ENCODE measurements at regions not wholly inside any gene's neighbourhood (a gene's known extent, or its start where the extent isn't known, plus 50 kb on each side); places are given as distances from the start of the nearest gene placed in this dataset.

GRCh38 chr11:128029219-128029722, 558.1 kb downstream of the ETS1 start:
- H3K9me2 ChIP-seq (ENCODE audit: insufficient read depth, low read length), result no peaks in the 10 kb centered on the region
- H4K20me1 ChIP-seq (ENCODE audit: insufficient read depth, low read length), result no peaks in the 10 kb centered on the region
- no peak for TF ChIP-seq EZH2phosphoT487 (IDR thresholded peaks at IDR 0.05; ENCODE audit: borderline replicate concordance, low read depth, low read length)
- no peak for TF ChIP-seq CTCF (conservative IDR thresholded peaks at IDR 0.05; ENCODE audit: low read length)
- H3K79me2 ChIP-seq (ENCODE audit: insufficient read depth, low read depth, low read length), result no peaks in the 10 kb centered on the region
- ChIA-PET CTCF (ENCODE audit: unreplicated experiment) (interaction anchor here (0.7 kb wide), 1 partner anchor 11 kb away, joined by 3 read pairs; no protein-coding TSS in a partner anchor), POLR2A (interaction anchor here (0.7 kb wide), 1 partner anchor 133 kb away, joined by 3 read pairs; no protein-coding TSS in a partner anchor)
- DNase-seq (ENCODE audit: low spot score), result no peak
- no TSS peak for BruUV-seq (replicated peaks)
- intact Hi-C loops (cut with micrococcal nuclease; ENCODE audit: unreplicated experiment), result no loop called here
- H3K4me2 ChIP-seq (ENCODE audit: low read length), result no peak overlapping the region
- H3K4me3 ChIP-seq (ENCODE audit: low read depth, low read length, poor library complexity, severe bottlenecking), result no peak overlapping the region
- no peak overlapping the region for H3K27ac ChIP-seq (ENCODE audit: low read depth, low read length, poor library complexity, severe bottlenecking)
- no peaks in the 10 kb centered on the region for H3K36me3 ChIP-seq (ENCODE audit: insufficient read depth, low read length)
- H3K4me1 ChIP-seq (ENCODE audit: insufficient read depth, low read length, poor library complexity, severe bottlenecking), result no peaks in the 10 kb centered on the region
- no peak overlapping the region for H2AFZ ChIP-seq (ENCODE audit: low read length)
- no peaks in the 10 kb centered on the region for H3K9me3 ChIP-seq (ENCODE audit: low read length)

GRCh38 chr11:128026596-128026995, 560.8 kb downstream of the ETS1 start:
- H3K4me2 ChIP-seq (ENCODE audit: low read length), result no peak overlapping the region
- ChIA-PET CTCF (ENCODE audit: unreplicated experiment) (no interaction called here), POLR2A (no interaction called here)
- H4K20me1 ChIP-seq (ENCODE audit: insufficient read depth, low read length), result no peaks in the 10 kb centered on the region
- no peak overlapping the region for H2AFZ ChIP-seq (ENCODE audit: low read length)
- H3K27ac ChIP-seq (ENCODE audit: low read depth, low read length, poor library complexity, severe bottlenecking), result no peak overlapping the region
- no peak for TF ChIP-seq EZH2phosphoT487 (IDR thresholded peaks at IDR 0.05; ENCODE audit: borderline replicate concordance, low read depth, low read length)
- TF ChIP-seq CTCF (conservative IDR thresholded peaks at IDR 0.05; ENCODE audit: low read length), result no peak
- H3K4me1 ChIP-seq (ENCODE audit: insufficient read depth, low read length, poor library complexity, severe bottlenecking), result no peaks in the 10 kb centered on the region
- H3K9me3 ChIP-seq (ENCODE audit: low read length), result no peaks in the 10 kb centered on the region
- BruUV-seq (replicated peaks), result no TSS peak
- no peaks in the 10 kb centered on the region for H3K36me3 ChIP-seq (ENCODE audit: insufficient read depth, low read length)
- no peaks in the 10 kb centered on the region for H3K79me2 ChIP-seq (ENCODE audit: insufficient read depth, low read depth, low read length)
- no peaks in the 10 kb centered on the region for H3K9me2 ChIP-seq (ENCODE audit: insufficient read depth, low read length)
- H3K4me3 ChIP-seq (ENCODE audit: low read depth, low read length, poor library complexity, severe bottlenecking), result no peak overlapping the region
- no peak for DNase-seq (ENCODE audit: low spot score)
- intact Hi-C loops (cut with micrococcal nuclease; ENCODE audit: unreplicated experiment), result no loop called here

- POLR2A ChIA-PET, result no interaction called here
- Histone ChIP-seq H3K4me3 (ENCODE audit: low read depth, low read length, poor library complexity, severe bottlenecking) (no peak overlapping the region), H3K4me1 (ENCODE audit: insufficient read depth, low read length, poor library complexity, severe bottlenecking) (no peaks in the 10 kb centered on the region), H3K36me3 (ENCODE audit: insufficient read depth, low read length) (no peaks in the 10 kb centered on the region), H3K4me2 (ENCODE audit: low read length) (no peak overlapping the region), H3K9me3 (ENCODE audit: low read length) (no peaks in the 10 kb centered on the region), H3K27ac (ENCODE audit: low read depth, low read length, poor library complexity, severe bottlenecking) (no peak overlapping the region), H4K20me1 (ENCODE audit: insufficient read depth, low read length) (no peaks in the 10 kb centered on the region), H3K79me2 (ENCODE audit: insufficient read depth, low read depth, low read length) (no peaks in the 10 kb centered on the region), H2AFZ (ENCODE audit: low read length) (no peak overlapping the region), H3K9me2 (ENCODE audit: insufficient read depth, low read length) (no peaks in the 10 kb centered on the region)
- TF ChIP-seq EZH2phosphoT487 (IDR thresholded peaks at IDR 0.05; ENCODE audit: borderline replicate concordance, low read depth, low read length) (no peak), CTCF (conservative IDR thresholded peaks at IDR 0.05; ENCODE audit: low read length) (no peak)
- intact Hi-C loops (cut with micrococcal nuclease; ENCODE audit: unreplicated experiment), result no loop called here
- CTCF ChIA-PET (ENCODE audit: unreplicated experiment), result no interaction called here
- no peak for DNase-seq (ENCODE audit: low spot score)
- no TSS peak for BruUV-seq (replicated peaks)
Measured at GRCh38 chr11:128022761-128023160, 564.6 kb downstream of the ETS1 start.
